Heart left ventricle (tissue), 13 donors: ENCODE measurements at regions not wholly inside any gene's neighbourhood (a gene's known extent, or its start where the extent isn't known, plus 50 kb on each side); places are given as distances from the start of the nearest gene placed in this dataset.

Source experiments
- CTCF ChIP-seq, 12 donors: fragments of 200-600 bp; sonication (generic) in 4 of 12; IDR thresholded peaks; one replicate each; pipeline versions ENCODE4 v1.5.0 to v1.8.0; 2018 to 2022; ENCODE audit warnings: antibody characterized with exemption in 12 of 12, mild to moderate bottlenecking in 5 of 12
- POLR2A ChIP-seq, 2 donors: fragments of 450-650 bp; IDR thresholded peaks; one replicate each; pipeline ENCODE4 v1.6.1; 2017; ENCODE audit warnings: antibody characterized with exemption in 2 of 2, mild to moderate bottlenecking in 2 of 2, moderate library complexity in 2 of 2
- donor health status: ischemic (EF 13 %, LVEDD 7.1; RV severe dilation, severe dysfunction).
- donor health status: DM: no; HTN: yes; CAD: no.
- donor health status: DM: no; HTN: no; CAD: no.
- donor health status: ischemic (EF 25% LVEDD 6.9; RV normal size, moderate dysfunction).
- donor health status: ischemic (EF 25% LVEDD 5.7; RV mildly dilated, moderate dysfunction).
- donor health status: ischemic (EF 35%, LVEDD 5.7; RV mildly dilated, moderate dysfunction).
- donor health status: nonischemic (EF 11% LVEDD 7.7; RV severe dilation, severe dysfunction).
- donor health status: DM: yes; HTN: yes; CAD: no.
- donor health status: PGD.
- donor health status: ischemic (EF 29% LVEDD 5.4; RV normal size, mild dysfunction).
- donor health status: nonischemic (EF 23%, LVEDD 6.1; RV moderate dilation, normal function).

GRCh38 chr4:148608968-148609367 lies 166.8 kb upstream of the NR3C2 start:
- no peak for TF ChIP-seq POLR2A (IDR thresholded peaks at IDR 0.05)
- no peak for TF ChIP-seq CTCF (IDR thresholded peaks at IDR 0.05)
